ENCODE measurements at regions not wholly inside any gene's neighbourhood (a gene's known extent, or its start where the extent isn't known, plus 50 kb on each side); places are given as distances from the start of the nearest gene placed in this dataset.

- no peak for TF ChIP-seq POLR2A (IDR thresholded peaks at IDR 0.05; ENCODE audit: low read depth, low read length)
- no peak for TF ChIP-seq POLR2AphosphoS5 (IDR thresholded peaks at IDR 0.05; ENCODE audit: low read depth, low read length)
- no peak for TF ChIP-seq TAF1 (IDR thresholded peaks at IDR 0.05; ENCODE audit: low read depth, low read length)
Measured at GRCh38 chr4:85408301-85408700, 66.6 kb upstream of the ARHGAP24 start.

Data from GM12891 (cell line).